ENCODE measurements at regions not wholly inside any gene's neighbourhood (a gene's known extent, or its start where the extent isn't known, plus 50 kb on each side); places are given as distances from the start of the nearest gene placed in this dataset.

DNA sequence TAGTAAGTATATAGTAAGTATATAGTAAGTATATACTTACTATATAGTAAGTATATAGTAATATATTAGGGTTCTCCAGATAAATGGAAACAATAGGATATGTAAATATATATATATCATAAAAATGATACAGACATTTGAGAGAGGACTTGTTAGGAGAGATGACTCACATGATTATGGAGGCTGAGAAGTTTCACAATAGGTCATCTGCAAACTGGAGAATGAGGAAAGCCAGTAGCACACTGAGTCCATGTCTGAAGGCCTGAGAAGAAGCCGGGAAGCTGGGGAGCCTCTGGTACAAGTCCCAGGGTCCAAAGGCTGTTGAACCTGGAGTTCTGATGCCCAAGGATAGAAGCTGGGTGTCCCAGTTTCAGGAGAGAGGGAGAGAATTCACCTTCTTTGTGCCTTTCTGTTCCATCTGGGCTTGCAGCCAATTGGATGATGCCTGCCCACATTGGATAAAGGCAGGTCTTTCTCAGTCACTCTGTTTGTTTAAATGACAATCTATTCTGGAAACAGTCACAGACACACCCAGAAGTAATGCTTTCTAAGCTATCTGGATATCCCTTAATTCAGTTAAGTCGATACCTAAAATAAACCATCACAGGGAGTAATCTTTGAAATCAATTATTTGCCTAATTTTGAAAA lies 205.5 kb upstream of the CDC14C start:
- no peaks in the 10 kb centered on the region for H3K79me2 ChIP-seq (replicated peaks; ENCODE audit: insufficient read depth)
- Mint-ChIP-seq H3K4me3 (no peak overlapping the region), H3K9me3 (no peaks in the 10 kb centered on the region), H3K27me3 (ENCODE audit: insufficient read depth, low read depth, poor library complexity) (no peaks in the 10 kb centered on the region), H3K27ac (no peak overlapping the region), H3K4me1 (peaks cover 7% of the 10 kb centered on the region), H3K36me3 (ENCODE audit: low read depth) (no peaks in the 10 kb centered on the region; the same call in 2 of the 3 replicates)
- ATAC-seq (no peak), DNase-seq (ENCODE audit: low spot score) (no peak)
- no peak overlapping the region for H3K27ac ChIP-seq (ENCODE audit: low read depth)
- H3K27me3 ChIP-seq (ENCODE audit: insufficient read depth), result no peaks in the 10 kb centered on the region
- TF ChIP-seq, protein P1, sequence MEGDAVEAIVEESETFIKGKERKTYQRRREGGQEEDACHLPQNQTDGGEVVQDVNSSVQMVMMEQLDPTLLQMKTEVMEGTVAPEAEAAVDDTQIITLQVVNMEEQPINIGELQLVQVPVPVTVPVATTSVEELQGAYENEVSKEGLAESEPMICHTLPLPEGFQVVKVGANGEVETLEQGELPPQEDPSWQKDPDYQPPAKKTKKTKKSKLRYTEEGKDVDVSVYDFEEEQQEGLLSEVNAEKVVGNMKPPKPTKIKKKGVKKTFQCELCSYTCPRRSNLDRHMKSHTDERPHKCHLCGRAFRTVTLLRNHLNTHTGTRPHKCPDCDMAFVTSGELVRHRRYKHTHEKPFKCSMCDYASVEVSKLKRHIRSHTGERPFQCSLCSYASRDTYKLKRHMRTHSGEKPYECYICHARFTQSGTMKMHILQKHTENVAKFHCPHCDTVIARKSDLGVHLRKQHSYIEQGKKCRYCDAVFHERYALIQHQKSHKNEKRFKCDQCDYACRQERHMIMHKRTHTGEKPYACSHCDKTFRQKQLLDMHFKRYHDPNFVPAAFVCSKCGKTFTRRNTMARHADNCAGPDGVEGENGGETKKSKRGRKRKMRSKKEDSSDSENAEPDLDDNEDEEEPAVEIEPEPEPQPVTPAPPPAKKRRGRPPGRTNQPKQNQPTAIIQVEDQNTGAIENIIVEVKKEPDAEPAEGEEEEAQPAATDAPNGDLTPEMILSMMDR (conservative IDR thresholded peaks at IDR 0.05; ENCODE audit: low read depth in 2 of 2), result no peak
- TF ChIP-seq CREB1 (CRISPR knock-in tag; IDR thresholded peaks at IDR 0.05; ENCODE audit: low read depth) (no peak), JUNB (IDR thresholded peaks at IDR 0.05; ENCODE audit: unreplicated experiment) (no peak), ZNF331 (CRISPR knock-in tag; IDR thresholded peaks at IDR 0.05; ENCODE audit: low read depth) (no peak), EZH2phosphoT487 (IDR thresholded peaks at IDR 0.05; ENCODE audit: unreplicated experiment) (no peak), POLR2AphosphoS5 (IDR thresholded peaks at IDR 0.05; ENCODE audit: low read depth) (no peak), EZH2 (IDR thresholded peaks at IDR 0.05; ENCODE audit: low read depth, unreplicated experiment) (no peak), STAT1 (IDR thresholded peaks at IDR 0.05; ENCODE audit: unreplicated experiment) (no peak), ZNF114 (CRISPR knock-in tag; IDR thresholded peaks at IDR 0.05) (no peak), NANOG (IDR thresholded peaks at IDR 0.05; ENCODE audit: borderline replicate concordance) (no peak)
- TF ChIP-seq, protein P2, sequence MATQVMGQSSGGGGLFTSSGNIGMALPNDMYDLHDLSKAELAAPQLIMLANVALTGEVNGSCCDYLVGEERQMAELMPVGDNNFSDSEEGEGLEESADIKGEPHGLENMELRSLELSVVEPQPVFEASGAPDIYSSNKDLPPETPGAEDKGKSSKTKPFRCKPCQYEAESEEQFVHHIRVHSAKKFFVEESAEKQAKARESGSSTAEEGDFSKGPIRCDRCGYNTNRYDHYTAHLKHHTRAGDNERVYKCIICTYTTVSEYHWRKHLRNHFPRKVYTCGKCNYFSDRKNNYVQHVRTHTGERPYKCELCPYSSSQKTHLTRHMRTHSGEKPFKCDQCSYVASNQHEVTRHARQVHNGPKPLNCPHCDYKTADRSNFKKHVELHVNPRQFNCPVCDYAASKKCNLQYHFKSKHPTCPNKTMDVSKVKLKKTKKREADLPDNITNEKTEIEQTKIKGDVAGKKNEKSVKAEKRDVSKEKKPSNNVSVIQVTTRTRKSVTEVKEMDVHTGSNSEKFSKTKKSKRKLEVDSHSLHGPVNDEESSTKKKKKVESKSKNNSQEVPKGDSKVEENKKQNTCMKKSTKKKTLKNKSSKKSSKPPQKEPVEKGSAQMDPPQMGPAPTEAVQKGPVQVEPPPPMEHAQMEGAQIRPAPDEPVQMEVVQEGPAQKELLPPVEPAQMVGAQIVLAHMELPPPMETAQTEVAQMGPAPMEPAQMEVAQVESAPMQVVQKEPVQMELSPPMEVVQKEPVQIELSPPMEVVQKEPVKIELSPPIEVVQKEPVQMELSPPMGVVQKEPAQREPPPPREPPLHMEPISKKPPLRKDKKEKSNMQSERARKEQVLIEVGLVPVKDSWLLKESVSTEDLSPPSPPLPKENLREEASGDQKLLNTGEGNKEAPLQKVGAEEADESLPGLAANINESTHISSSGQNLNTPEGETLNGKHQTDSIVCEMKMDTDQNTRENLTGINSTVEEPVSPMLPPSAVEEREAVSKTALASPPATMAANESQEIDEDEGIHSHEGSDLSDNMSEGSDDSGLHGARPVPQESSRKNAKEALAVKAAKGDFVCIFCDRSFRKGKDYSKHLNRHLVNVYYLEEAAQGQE (IDR thresholded peaks at IDR 0.05; ENCODE audit: unreplicated experiment), result no peak
- TF ChIP-seq, protein P3, sequence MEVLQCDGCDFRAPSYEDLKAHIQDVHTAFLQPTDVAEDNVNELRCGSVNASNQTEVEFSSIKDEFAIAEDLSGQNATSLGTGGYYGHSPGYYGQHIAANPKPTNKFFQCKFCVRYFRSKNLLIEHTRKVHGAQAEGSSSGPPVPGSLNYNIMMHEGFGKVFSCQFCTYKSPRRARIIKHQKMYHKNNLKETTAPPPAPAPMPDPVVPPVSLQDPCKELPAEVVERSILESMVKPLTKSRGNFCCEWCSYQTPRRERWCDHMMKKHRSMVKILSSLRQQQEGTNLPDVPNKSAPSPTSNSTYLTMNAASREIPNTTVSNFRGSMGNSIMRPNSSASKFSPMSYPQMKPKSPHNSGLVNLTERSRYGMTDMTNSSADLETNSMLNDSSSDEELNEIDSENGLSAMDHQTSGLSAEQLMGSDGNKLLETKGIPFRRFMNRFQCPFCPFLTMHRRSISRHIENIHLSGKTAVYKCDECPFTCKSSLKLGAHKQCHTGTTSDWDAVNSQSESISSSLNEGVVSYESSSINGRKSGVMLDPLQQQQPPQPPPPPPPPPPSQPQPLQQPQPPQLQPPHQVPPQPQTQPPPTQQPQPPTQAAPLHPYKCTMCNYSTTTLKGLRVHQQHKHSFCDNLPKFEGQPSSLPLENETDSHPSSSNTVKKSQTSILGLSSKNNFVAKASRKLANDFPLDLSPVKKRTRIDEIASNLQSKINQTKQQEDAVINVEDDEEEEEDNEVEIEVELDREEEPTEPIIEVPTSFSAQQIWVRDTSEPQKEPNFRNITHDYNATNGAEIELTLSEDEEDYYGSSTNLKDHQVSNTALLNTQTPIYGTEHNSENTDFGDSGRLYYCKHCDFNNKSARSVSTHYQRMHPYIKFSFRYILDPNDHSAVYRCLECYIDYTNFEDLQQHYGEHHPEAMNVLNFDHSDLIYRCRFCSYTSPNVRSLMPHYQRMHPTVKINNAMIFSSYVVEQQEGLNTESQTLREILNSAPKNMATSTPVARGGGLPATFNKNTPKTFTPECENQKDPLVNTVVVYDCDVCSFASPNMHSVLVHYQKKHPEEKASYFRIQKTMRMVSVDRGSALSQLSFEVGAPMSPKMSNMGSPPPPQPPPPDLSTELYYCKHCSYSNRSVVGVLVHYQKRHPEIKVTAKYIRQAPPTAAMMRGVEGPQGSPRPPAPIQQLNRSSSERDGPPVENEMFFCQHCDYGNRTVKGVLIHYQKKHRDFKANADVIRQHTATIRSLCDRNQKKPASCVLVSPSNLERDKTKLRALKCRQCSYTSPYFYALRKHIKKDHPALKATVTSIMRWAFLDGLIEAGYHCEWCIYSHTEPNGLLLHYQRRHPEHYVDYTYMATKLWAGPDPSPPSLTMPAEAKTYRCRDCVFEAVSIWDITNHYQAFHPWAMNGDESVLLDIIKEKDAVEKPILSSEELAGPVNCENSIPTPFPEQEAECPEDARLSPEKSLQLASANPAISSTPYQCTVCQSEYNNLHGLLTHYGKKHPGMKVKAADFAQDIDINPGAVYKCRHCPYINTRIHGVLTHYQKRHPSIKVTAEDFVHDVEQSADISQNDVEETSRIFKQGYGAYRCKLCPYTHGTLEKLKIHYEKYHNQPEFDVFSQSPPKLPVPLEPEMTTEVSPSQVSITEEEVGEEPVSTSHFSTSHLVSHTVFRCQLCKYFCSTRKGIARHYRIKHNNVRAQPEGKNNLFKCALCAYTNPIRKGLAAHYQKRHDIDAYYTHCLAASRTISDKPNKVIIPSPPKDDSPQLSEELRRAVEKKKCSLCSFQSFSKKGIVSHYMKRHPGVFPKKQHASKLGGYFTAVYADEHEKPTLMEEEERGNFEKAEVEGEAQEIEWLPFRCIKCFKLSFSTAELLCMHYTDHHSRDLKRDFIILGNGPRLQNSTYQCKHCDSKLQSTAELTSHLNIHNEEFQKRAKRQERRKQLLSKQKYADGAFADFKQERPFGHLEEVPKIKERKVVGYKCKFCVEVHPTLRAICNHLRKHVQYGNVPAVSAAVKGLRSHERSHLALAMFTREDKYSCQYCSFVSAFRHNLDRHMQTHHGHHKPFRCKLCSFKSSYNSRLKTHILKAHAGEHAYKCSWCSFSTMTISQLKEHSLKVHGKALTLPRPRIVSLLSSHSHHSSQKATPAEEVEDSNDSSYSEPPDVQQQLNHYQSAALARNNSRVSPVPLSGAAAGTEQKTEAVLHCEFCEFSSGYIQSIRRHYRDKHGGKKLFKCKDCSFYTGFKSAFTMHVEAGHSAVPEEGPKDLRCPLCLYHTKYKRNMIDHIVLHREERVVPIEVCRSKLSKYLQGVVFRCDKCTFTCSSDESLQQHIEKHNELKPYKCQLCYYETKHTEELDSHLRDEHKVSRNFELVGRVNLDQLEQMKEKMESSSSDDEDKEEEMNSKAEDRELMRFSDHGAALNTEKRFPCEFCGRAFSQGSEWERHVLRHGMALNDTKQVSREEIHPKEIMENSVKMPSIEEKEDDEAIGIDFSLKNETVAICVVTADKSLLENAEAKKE (CRISPR knock-in tag; IDR thresholded peaks at IDR 0.05), result no peak
- TF ChIP-seq, protein P4, sequence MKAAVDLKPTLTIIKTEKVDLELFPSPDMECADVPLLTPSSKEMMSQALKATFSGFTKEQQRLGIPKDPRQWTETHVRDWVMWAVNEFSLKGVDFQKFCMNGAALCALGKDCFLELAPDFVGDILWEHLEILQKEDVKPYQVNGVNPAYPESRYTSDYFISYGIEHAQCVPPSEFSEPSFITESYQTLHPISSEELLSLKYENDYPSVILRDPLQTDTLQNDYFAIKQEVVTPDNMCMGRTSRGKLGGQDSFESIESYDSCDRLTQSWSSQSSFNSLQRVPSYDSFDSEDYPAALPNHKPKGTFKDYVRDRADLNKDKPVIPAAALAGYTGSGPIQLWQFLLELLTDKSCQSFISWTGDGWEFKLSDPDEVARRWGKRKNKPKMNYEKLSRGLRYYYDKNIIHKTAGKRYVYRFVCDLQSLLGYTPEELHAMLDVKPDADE (IDR thresholded peaks at IDR 0.05), result no peak
- no peaks in the 10 kb centered on the region for H3K4me1 ChIP-seq (ENCODE audit: insufficient read depth)
- no peak overlapping the region for H2AFZ ChIP-seq
- peaks cover 12% of the 10 kb centered on the region for H3K9me2 ChIP-seq (ENCODE audit: insufficient read depth)
- H3K4me3 ChIP-seq, result no peak overlapping the region
- H3F3A ChIP-seq (replicated peaks; ENCODE audit: low read depth), result no peaks in the 10 kb centered on the region
- no peaks in the 10 kb centered on the region for H3K36me3 ChIP-seq (ENCODE audit: insufficient read depth)
- H3K4me2 ChIP-seq, result no peak overlapping the region
- H4K20me1 ChIP-seq (replicated peaks; ENCODE audit: insufficient read depth), result no peaks in the 10 kb centered on the region
